C4-2B (cell line): ENCODE measurements at regions not wholly inside any gene's neighbourhood (a gene's known extent, or its start where the extent isn't known, plus 50 kb on each side); places are given as distances from the start of the nearest gene placed in this dataset.
"Not testable (repeated sequence)": the region's sequence is repeated elsewhere in the genome, so short reads cannot be mapped to it uniquely, and the experiment has no call there.

ENCODE experiments used
- H3K27ac ChIP-seq: fragments of 450-650 bp; 2 replicates; pipeline ENCODE4 v1.5.1; 2017

GRCh38 chr15:22519213-22519612 is 60.5 kb downstream of the GOLGA6L22 start:
- H3K27ac ChIP-seq, result not testable (repeated sequence)

- H3K27ac ChIP-seq, result not testable (repeated sequence)
Measured at GRCh38 chr15:22526537-22526936, 67.8 kb downstream of the GOLGA6L22 start.

GRCh38 chr15:22527016-22527415 is 68.3 kb downstream of the GOLGA6L22 start:
- H3K27ac ChIP-seq, result not testable (repeated sequence)

GRCh38 chr15:22529200-22529599 is 70.5 kb downstream of the GOLGA6L22 start:
- not testable (repeated sequence) for H3K27ac ChIP-seq

- not testable (repeated sequence) for H3K27ac ChIP-seq
Measured at GRCh38 chr15:22559701-22560100, 101.0 kb downstream of the GOLGA6L22 start.

GRCh38 chr15:22561716-22562115 is 103.0 kb downstream of the GOLGA6L22 start:
- not testable (repeated sequence) for H3K27ac ChIP-seq

GRCh38 chr15:22566510-22566909 is 107.8 kb downstream of the GOLGA6L22 start:
- not testable (repeated sequence) for H3K27ac ChIP-seq

- not testable (repeated sequence) for H3K27ac ChIP-seq
Measured at GRCh38 chr15:22569486-22569885, 110.8 kb downstream of the GOLGA6L22 start.

- not testable (repeated sequence) for H3K27ac ChIP-seq
Measured at GRCh38 chr15:22572152-22572735, 113.5 kb downstream of the GOLGA6L22 start.

- not testable (repeated sequence) for H3K27ac ChIP-seq
Measured at GRCh38 chr15:22572792-22573191, 114.1 kb downstream of the GOLGA6L22 start.

- not testable (repeated sequence) for H3K27ac ChIP-seq
Measured at GRCh38 chr15:22577828-22578227, 119.1 kb downstream of the GOLGA6L22 start.

- not testable (repeated sequence) for H3K27ac ChIP-seq
Measured at GRCh38 chr15:22579213-22579612, 120.5 kb downstream of the GOLGA6L22 start.

GRCh38 chr15:22587391-22587790 is 128.7 kb downstream of the GOLGA6L22 start:
- not testable (repeated sequence) for H3K27ac ChIP-seq

GRCh38 chr15:22598552-22598951 is 139.8 kb downstream of the GOLGA6L22 start:
- not testable (repeated sequence) for H3K27ac ChIP-seq

- not testable (repeated sequence) for H3K27ac ChIP-seq
Measured at GRCh38 chr15:22599526-22600320, 141.0 kb downstream of the GOLGA6L22 start.

- not testable (repeated sequence) for H3K27ac ChIP-seq
Measured at GRCh38 chr15:22616976-22617375, 158.3 kb downstream of the GOLGA6L22 start.

GRCh38 chr15:22631789-22632188 is 154.7 kb upstream of the NIPA1 start:
- not testable (repeated sequence) for H3K27ac ChIP-seq

- H3K27ac ChIP-seq, result not testable (repeated sequence)
Measured at GRCh38 chr15:22639983-22640382, 146.5 kb upstream of the NIPA1 start.

GRCh38 chr15:22649458-22649857 is 137.0 kb upstream of the NIPA1 start:
- H3K27ac ChIP-seq, result not testable (repeated sequence)

- H3K27ac ChIP-seq, result not testable (repeated sequence)
Measured at GRCh38 chr15:22651179-22651578, 135.3 kb upstream of the NIPA1 start.
